IMR-90 (cell line): ENCODE measurements at regions not wholly inside any gene's neighbourhood (a gene's known extent, or its start where the extent isn't known, plus 50 kb on each side); places are given as distances from the start of the nearest gene placed in this dataset.

Experiments
- ATAC-seq: fragments of 200-7000 bp; cut with Tn5 transposase; 2 replicates; pipeline ENCODE4 v1.9.1; 2020; ENCODE audit warnings: low read depth, mild to moderate bottlenecking, moderate library complexity
- BruUV-seq: library from RNA; stranded (reverse); fragments of 400-500 nt; replicated peaks from 2 replicates; lab custom pipeline; 2021; lab: Mats Ljungman, UMichigan
- CTCF ChIA-PET: fragments of 300-600 bp; formaldehyde crosslinking; extraction: SDS; loops from one replicate; lab custom pipeline; 2021; ENCODE audit warnings: antibody characterized with exemption; lab: Yijun Ruan, JAX
- POLR2A ChIA-PET: fragments of 300-600 bp; sonication (Branson Sonifier 250); formaldehyde crosslinking; loops from one replicate; lab custom pipeline; 2022; ENCODE audit warnings: antibody characterized with exemption; ENCODE audit not compliant: unreplicated experiment; lab: Charles Lee
- DNase-seq: peaks from one replicate; pipeline ENCODE4 v3.0.0; 2013
- H2AFZ ChIP-seq: replicated peaks from 2 replicates; pipeline ENCODE3; 2013; ENCODE audit warnings: low read length, mild to moderate bottlenecking; ENCODE audit not compliant: poor library complexity
- H2AK5ac ChIP-seq: 2 replicates; pipeline ENCODE4 v1.6.1; 2013; ENCODE audit warnings: low read depth, low read length, inconsistent platforms
- H2AK9ac ChIP-seq: replicated peaks from 2 replicates; pipeline ENCODE3; 2013; ENCODE audit warnings: mild to moderate bottlenecking, low read depth, low read length, moderate library complexity; ENCODE audit not compliant: poor library complexity
- H2BK120ac ChIP-seq: 2 replicates; pipeline ENCODE4 v1.6.1; 2013; ENCODE audit warnings: low read depth, low read length, inconsistent platforms
- H2BK15ac ChIP-seq: 3 replicates; pipeline ENCODE4 v1.6.1; 2013; ENCODE audit warnings: low read depth, low read length, inconsistent platforms
- H2BK20ac ChIP-seq: 2 replicates; pipeline ENCODE4 v1.6.1; 2013; ENCODE audit warnings: low read depth, mild to moderate bottlenecking, inconsistent platforms, low read length, moderate library complexity
- H2BK5ac ChIP-seq: 2 replicates; pipeline ENCODE4 v1.6.1; 2013; ENCODE audit warnings: mild to moderate bottlenecking, low read depth, low read length, inconsistent platforms; ENCODE audit not compliant: poor library complexity, severe bottlenecking
- H3K14ac ChIP-seq: replicated peaks from 2 replicates; pipeline ENCODE4 v1.6.1; 2013; ENCODE audit warnings: low read depth, low read length, inconsistent platforms
- H3K18ac ChIP-seq: 2 replicates; pipeline ENCODE4 v1.6.1; 2013; ENCODE audit warnings: low read depth, low read length, control low read depth
- H3K23ac ChIP-seq: 2 replicates; pipeline ENCODE4 v1.6.1; 2013; ENCODE audit warnings: low read depth, low read length, inconsistent platforms
- H3K27ac ChIP-seq: 2 replicates; pipeline ENCODE4 v1.5.1; 2013; ENCODE audit warnings: mild to moderate bottlenecking, control low read depth, low read length; ENCODE audit not compliant: insufficient read depth
- H3K27me3 ChIP-seq: 2 replicates; pipeline ENCODE4 v1.6.1; 2013; ENCODE audit warnings: low read length; ENCODE audit not compliant: control insufficient read depth, insufficient read depth
- H3K36me3 ChIP-seq: 2 replicates; pipeline ENCODE4 v1.6.1; 2013; ENCODE audit warnings: low read length, mixed read lengths; ENCODE audit not compliant: control insufficient read depth, insufficient read depth
- H3K4ac ChIP-seq: 2 replicates; pipeline ENCODE4 v1.6.1; 2013; ENCODE audit warnings: low read depth, low read length, inconsistent platforms
- H3K4me1 ChIP-seq: 2 replicates; pipeline ENCODE4 v1.6.1; 2013; ENCODE audit warnings: low read length, mixed read lengths; ENCODE audit not compliant: control insufficient read depth, insufficient read depth
- H3K4me2 ChIP-seq: 2 replicates; pipeline ENCODE4 v1.6.1; 2013; ENCODE audit warnings: low read depth, mild to moderate bottlenecking, control low read depth, low read length, moderate library complexity
- H3K4me3 ChIP-seq: 2 replicates; pipeline ENCODE4 v1.5.1; 2013; ENCODE audit warnings: low read depth, mild to moderate bottlenecking, control low read depth, low read length, moderate library complexity; ENCODE audit not compliant: insufficient read depth
- H3K56ac ChIP-seq: 2 replicates; pipeline ENCODE4 v1.6.1; 2013; ENCODE audit warnings: low read length, inconsistent platforms; ENCODE audit not compliant: insufficient read depth; ENCODE audit errors: extremely low read depth
- H3K79me1 ChIP-seq, 2 experiments: 2 replicates each; pipeline ENCODE4 v1.6.1; 2013; ENCODE audit warnings: low read length in 2 of 2, inconsistent platforms in 1 of 2, low read depth in 1 of 2
- H3K9ac ChIP-seq: 2 replicates; pipeline ENCODE4 v1.6.1; 2013; ENCODE audit warnings: low read depth, low read length, control low read depth
- H3K9me1 ChIP-seq: 2 replicates; pipeline ENCODE4 v1.6.1; 2013; ENCODE audit warnings: low read length, inconsistent platforms; ENCODE audit not compliant: insufficient read depth
- H3K9me3 ChIP-seq: 2 replicates; pipeline ENCODE4 v1.6.1; 2013; ENCODE audit warnings: low read length; ENCODE audit not compliant: control insufficient read depth, insufficient read depth
- H4K20me1 ChIP-seq: 2 replicates; pipeline ENCODE4 v1.6.1; 2013; ENCODE audit warnings: low read length, inconsistent platforms; ENCODE audit not compliant: insufficient read depth
- H4K5ac ChIP-seq: 2 replicates; pipeline ENCODE4 v1.6.1; 2013; ENCODE audit warnings: mild to moderate bottlenecking, low read depth, low read length, control low read depth
- H4K8ac ChIP-seq, 2 experiments: 2 replicates each; pipeline ENCODE4 v1.6.1; 2013; ENCODE audit warnings: low read depth in 2 of 2, low read length in 2 of 2, control low read depth in 1 of 2, inconsistent platforms in 1 of 2
- H4K91ac ChIP-seq: 2 replicates; pipeline ENCODE4 v1.6.1; 2013; ENCODE audit warnings: low read depth, low read length, inconsistent platforms; ENCODE audit not compliant: insufficient read depth
- WGBS, 2 experiments: methylation state at CpG; one replicate each; pipeline versions ENCODE4 v1.1.5 to v1.1.7; 2013; ENCODE audit warnings: missing lambda C conversion rate in 2 of 2; ENCODE audit not compliant: insufficient read length in 1 of 2; ENCODE audit errors: extremely low coverage in 2 of 2; 5-methylcytosine and 5-hydroxymethylcytosine counted together
- dilution Hi-C: fragments of 300-500 bp; cut with HindIII; formaldehyde crosslinking; loops from one replicate; pipeline ENCODE4 v1.14.3; 2018; ENCODE audit warnings: low sequenced_read_pairs; ENCODE audit not compliant: unreplicated experiment
- in situ Hi-C: fragments of 300-500 bp; cut with MboI; formaldehyde crosslinking; loops from 3 replicates; pipeline ENCODE4 v1.14.3; 2019; ENCODE audit warnings: low sequenced_read_pairs, inconsistent platforms, mixed read lengths
- intact Hi-C: fragments of 100-400 bp; cut with micrococcal nuclease; formaldehyde crosslinking; loops from 2 replicates; pipeline ENCODE4 v1.10.0; 2022
- TF ChIP-seq, protein P1 (sequence below): fragments of 150-350 bp; IDR thresholded peaks from 2 replicates; pipeline ENCODE4 v1.6.1; 2017; ENCODE audit warnings: mild to moderate bottlenecking, antibody characterized with exemption, low read length, low read depth

DNA sequence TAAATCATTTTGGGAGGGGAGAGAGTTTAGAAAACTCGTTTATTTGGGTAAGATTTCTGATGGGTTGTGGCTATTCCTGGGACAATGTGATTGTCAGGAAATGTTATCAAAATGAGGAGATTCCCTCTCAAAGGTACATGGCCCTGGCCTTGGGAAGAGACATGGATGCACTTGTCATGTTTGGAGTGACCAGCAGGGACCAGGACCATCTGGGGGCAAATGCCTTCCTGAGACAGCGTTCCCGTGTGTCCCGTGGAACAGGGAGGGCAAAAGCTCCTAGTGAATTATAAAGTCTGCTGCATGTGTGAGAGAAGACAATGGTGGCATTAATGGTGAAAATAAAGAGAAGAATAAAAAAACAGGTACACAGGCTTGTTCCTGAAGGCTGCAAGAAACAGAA lies 317.3 kb downstream of the ZNF536 start:
- Histone ChIP-seq H4K5ac (no peak overlapping the region), H3K36me3 (no peaks in the 10 kb centered on the region), H4K20me1 (no peaks in the 10 kb centered on the region), H3K18ac (no peak overlapping the region), H3K4me1 (no peaks in the 10 kb centered on the region), H3K4ac (no peak overlapping the region), H3K23ac (no peak overlapping the region), H3K56ac (no peak overlapping the region), H2BK5ac (no peak overlapping the region), H3K79me1 (no peaks in the 10 kb centered on the region), H2BK15ac (no peak overlapping the region), H3K9ac (no peak overlapping the region), H2AFZ (no peak overlapping the region), H2AK5ac (no peak overlapping the region), H3K9me1 (no peaks in the 10 kb centered on the region), H2AK9ac (no peak overlapping the region), H3K4me2 (no peak overlapping the region), H2BK120ac (no peak overlapping the region), H3K4me3 (no peak overlapping the region), H3K9me3 (no peaks in the 10 kb centered on the region), H4K91ac (no peak overlapping the region), H3K27me3 (peaks cover 25% of the 10 kb centered on the region), H2BK20ac (no peak overlapping the region), H3K14ac (no peak overlapping the region), H4K8ac (no peak overlapping the region), H3K27ac (no peak overlapping the region)
- ChIA-PET CTCF (no interaction called here), POLR2A (no interaction called here)
- TF ChIP-seq, protein P1, sequence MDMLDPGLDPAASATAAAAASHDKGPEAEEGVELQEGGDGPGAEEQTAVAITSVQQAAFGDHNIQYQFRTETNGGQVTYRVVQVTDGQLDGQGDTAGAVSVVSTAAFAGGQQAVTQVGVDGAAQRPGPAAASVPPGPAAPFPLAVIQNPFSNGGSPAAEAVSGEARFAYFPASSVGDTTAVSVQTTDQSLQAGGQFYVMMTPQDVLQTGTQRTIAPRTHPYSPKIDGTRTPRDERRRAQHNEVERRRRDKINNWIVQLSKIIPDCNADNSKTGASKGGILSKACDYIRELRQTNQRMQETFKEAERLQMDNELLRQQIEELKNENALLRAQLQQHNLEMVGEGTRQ = no peak
- no TSS peak for BruUV-seq
- no peak for DNase-seq
- in situ Hi-C loops = no loop called here
- dilution Hi-C loops = no loop called here
- WGBS, 2 experiments = 62% methylated on average over 3 of the region's 4 CpGs; no CpG with 5 or more reads in 1 of the 2 experiments
- no peak for ATAC-seq
- intact Hi-C loops = loop anchor here (10.0 kb wide), 1 partner anchor 425 kb away; no protein-coding TSS in a partner anchor
